ENCODE measurements at regions not wholly inside any gene's neighbourhood (a gene's known extent, or its start where the extent isn't known, plus 50 kb on each side); places are given as distances from the start of the nearest gene placed in this dataset.
"Not testable (repeated sequence)": the region's sequence is repeated elsewhere in the genome, so short reads cannot be mapped to it uniquely, and the experiment has no call there.

DNA sequence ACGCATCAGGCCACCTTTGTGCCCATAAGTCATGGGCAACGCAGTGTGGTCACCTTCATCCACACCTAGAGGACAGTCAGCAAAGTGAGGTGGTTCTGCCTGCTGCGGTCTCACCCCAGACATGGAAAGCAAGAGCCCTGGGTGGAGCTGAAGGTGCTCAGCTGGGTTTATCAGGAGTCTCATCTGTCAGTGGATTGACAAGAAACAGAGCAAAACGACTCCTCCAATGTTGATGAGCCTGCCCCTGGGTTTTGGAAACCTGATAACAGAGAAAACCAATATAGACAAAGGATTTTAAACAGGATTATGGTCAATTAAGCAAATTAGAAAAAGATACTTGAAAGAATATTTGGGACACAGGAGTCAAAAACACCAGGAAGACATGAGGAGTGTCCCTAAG, 229.3 kb upstream of the PRSS58 start:
- no peak overlapping the region for H3K4me3 ChIP-seq (ENCODE audit: control insufficient read depth, low read depth, low read length)
- TF ChIP-seq, protein P1, sequence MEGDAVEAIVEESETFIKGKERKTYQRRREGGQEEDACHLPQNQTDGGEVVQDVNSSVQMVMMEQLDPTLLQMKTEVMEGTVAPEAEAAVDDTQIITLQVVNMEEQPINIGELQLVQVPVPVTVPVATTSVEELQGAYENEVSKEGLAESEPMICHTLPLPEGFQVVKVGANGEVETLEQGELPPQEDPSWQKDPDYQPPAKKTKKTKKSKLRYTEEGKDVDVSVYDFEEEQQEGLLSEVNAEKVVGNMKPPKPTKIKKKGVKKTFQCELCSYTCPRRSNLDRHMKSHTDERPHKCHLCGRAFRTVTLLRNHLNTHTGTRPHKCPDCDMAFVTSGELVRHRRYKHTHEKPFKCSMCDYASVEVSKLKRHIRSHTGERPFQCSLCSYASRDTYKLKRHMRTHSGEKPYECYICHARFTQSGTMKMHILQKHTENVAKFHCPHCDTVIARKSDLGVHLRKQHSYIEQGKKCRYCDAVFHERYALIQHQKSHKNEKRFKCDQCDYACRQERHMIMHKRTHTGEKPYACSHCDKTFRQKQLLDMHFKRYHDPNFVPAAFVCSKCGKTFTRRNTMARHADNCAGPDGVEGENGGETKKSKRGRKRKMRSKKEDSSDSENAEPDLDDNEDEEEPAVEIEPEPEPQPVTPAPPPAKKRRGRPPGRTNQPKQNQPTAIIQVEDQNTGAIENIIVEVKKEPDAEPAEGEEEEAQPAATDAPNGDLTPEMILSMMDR (conservative IDR thresholded peaks at IDR 0.05; ENCODE audit: control insufficient read depth, insufficient read depth, low read depth, low read length), result no peak
- no peak for DNase-seq (ENCODE audit: low read depth)

DNA sequence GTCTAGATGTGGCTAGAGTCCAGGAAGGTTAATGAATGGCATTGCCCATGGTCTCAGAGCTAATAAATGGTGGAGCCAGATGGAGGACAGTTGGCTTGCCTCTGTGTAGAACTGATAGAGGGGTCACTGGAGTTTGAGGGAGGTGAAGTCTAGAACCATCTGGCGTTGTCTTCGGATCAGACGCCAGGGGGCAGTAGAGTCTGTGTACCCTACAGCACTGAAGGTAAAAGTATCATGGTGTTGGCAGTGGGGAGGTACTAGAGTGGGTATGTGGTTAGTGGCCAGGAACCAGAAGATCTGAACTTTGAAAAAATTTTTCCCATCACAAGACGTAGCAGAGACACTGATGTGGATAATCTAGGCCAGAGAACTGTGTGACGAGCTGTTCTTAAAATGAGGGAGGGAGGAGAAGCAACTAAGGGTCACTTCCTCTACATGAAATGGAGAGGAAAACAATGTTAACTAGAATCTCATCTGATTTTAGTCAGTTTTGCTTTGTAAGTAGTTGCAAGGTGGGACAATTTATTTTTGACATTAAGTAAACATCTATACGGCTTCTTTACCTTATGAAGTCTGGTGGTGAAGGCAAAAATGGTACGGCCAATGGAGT, 227.9 kb upstream of the PRSS58 start:
- no peak for DNase-seq (ENCODE audit: low read depth)
- TF ChIP-seq, protein P1 (conservative IDR thresholded peaks at IDR 0.05; ENCODE audit: control insufficient read depth, insufficient read depth, low read depth, low read length), result peak; percentile 62
- H3K4me3 ChIP-seq (ENCODE audit: control insufficient read depth, low read depth, low read length), result no peak overlapping the region

DNA sequence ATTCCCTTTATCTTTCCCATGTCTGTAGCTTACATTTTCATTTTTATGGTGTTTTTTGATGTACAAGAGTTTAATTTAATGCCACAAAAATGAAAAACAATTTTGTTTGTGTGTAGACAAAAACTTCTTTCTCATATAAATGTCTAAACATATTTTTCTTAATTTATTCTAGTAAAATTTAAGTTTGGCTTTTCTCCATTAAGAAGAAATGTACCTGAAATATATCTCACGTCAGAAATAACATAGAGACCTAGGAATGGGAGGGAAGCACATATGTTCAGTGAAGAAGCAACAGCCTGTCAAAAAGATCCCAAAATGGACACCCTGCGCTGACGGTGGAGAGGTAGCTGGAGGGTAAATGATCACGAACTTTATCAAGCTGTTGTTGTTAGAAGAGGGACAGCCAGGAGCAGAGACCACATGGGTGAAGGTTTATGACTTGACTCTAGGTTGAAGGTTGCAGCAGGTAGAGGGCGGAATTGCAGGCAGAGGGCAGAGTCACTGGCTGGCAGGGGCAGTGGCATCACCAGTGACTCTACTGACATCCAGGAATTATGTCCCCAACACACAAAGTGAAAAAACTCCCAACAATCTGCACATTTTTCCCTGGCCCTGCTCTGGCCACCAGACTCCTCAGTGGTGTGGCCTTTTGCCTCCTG, 225.9 kb upstream of the PRSS58 start:
- no peak overlapping the region for H3K4me3 ChIP-seq (ENCODE audit: control insufficient read depth, low read depth, low read length)
- TF ChIP-seq, protein P1 (conservative IDR thresholded peaks at IDR 0.05; ENCODE audit: control insufficient read depth, insufficient read depth, low read depth, low read length), result no peak
- no peak for DNase-seq (ENCODE audit: low read depth)

DNA sequence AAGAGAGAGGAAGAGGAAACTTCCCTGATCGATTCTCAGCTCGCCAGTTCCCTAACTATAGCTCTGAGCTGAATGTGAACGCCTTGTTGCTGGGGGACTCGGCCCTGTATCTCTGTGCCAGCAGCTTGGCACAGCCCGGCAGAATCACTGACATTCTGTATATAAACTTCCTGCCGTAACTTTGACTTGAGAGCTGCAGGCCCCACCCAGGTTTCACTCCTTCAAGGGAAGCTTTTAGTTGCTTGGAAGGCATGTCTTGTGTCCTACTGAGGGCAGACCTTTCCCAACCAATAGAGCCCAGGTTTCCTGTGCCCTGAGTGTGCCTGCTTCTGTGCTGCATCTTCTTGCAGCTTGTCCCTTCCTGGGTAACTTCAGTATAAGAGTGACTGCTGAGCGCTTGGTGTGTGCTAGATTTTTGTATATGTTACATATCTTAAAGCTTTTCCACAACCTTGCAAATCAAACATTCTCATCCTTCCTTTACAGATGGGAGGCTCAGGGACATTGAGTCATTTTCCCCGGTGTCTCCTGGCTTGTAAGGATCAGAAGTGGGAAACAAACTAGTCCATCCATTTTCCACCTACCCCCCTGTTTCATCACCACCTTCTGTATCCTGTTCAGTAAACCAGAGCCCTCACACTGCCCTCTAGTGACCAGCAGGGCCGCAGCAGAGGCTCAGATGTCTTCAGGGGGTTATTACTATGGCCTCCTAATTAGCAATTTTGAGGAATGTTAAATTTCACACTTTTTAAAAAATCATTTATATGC, 225.2 kb upstream of the PRSS58 start:
- TF ChIP-seq, protein P1 (conservative IDR thresholded peaks at IDR 0.05; ENCODE audit: control insufficient read depth, insufficient read depth, low read depth, low read length), result peak; percentile 98
- DNase-seq (ENCODE audit: low read depth), result peak; percentile 61
- H3K4me3 ChIP-seq (ENCODE audit: control insufficient read depth, low read depth, low read length), result no peak overlapping the region

DNA sequence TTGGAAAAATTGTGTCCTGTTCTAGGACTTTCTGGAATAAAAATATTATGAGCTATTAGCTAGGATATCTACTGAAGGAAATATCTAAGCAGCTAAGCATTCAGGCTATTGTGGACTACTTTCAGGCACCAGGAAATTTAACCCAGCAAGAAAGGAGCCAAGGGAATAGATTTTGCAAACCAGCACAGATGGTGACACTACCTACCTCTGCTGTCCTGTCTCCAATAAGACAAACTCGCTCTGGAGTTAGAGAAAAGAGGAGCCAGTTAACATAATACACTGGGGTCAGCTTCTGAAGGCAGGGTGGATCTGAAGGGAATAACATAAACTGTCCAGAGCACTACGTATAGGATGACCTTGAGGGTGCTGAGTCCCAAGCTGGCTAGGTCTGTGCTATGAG, 223.7 kb upstream of the PRSS58 start:
- TF ChIP-seq, protein P1 (conservative IDR thresholded peaks at IDR 0.05; ENCODE audit: control insufficient read depth, insufficient read depth, low read depth, low read length), result peak; percentile 38
- DNase-seq (ENCODE audit: low read depth), result no peak
- H3K4me3 ChIP-seq (ENCODE audit: control insufficient read depth, low read depth, low read length), result no peak overlapping the region

DNA sequence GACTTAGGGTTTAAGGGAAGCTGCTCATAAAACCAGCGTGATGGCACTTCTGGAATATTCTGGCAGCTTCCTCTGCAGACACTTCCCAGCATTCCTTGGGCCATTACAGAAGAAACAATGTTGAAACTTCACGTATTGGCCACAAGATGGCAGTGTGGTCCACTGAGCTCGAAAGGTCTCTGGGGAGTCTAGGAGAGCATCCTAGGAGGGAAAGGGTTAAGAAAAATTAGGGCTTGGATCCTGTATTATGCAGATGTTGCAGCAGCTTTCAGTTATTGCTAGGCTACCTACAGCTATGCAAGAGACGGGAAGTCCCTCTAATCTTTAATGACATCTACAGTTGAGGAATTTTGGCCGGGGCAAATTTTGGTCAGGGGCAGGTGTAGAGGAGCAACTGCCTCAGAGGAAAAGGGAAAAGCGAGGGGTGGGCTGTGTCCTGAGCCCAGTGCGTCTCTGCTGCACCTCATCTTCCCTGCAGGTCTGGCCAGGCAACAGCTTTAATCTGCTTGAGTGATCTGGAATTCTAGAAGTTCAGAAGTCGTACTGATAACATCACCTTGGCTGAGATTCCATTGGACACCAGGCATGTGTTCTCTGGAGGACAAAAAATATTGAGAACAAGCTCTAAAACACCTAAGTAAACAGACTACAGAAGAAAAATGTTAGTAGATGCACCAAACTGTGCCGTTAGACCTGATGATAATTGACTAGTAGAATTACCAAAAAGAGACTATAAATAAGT, 220.8 kb upstream of the PRSS58 start:
- peak; percentile 74 for DNase-seq (ENCODE audit: low read depth)
- H3K4me3 ChIP-seq (ENCODE audit: control insufficient read depth, low read depth, low read length), result no peak overlapping the region
- TF ChIP-seq, protein P1 (conservative IDR thresholded peaks at IDR 0.05; ENCODE audit: control insufficient read depth, insufficient read depth, low read depth, low read length), result peak; percentile 86

DNA sequence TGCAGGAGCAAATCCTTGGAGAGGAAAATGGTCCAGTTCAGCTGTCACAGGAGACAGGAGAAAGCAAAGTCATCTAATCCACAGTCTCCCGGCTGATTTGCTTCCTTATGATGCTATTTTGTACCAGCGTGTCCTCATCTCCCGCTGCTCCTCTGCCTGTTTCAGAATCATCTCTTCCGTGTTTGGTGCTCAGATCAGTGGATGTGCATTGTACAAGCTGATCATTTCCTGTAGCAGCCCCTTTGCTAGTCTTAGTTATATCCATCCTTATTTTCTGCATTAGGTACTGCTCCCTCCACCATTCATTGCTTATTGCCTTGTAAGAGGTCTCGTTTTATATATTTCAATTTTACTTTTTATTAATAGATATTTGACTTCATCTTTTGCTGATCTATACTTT, 219.9 kb upstream of the PRSS58 start:
- not testable (repeated sequence) for H3K4me3 ChIP-seq (ENCODE audit: control insufficient read depth, low read depth, low read length)

More for the DNA sequence above, 219.9 kb upstream of the PRSS58 start:
- not testable (repeated sequence) for DNase-seq (ENCODE audit: low read depth)
